ENCODE measurements at regions not wholly inside any gene's neighbourhood (a gene's known extent, or its start where the extent isn't known, plus 50 kb on each side); places are given as distances from the start of the nearest gene placed in this dataset.

- no peak for TF ChIP-seq YY1 (IDR thresholded peaks at IDR 0.05; ENCODE audit: low read depth)
- no peak for TF ChIP-seq FOXM1 (IDR thresholded peaks at IDR 0.05; ENCODE audit: borderline replicate concordance, low read depth)
- TF ChIP-seq MAX (IDR thresholded peaks at IDR 0.05) = no peak
- no peak for TF ChIP-seq CREB1 (IDR thresholded peaks at IDR 0.05; ENCODE audit: low read depth)
- TF ChIP-seq CEBPB (IDR thresholded peaks at IDR 0.05) = no peak
- TF ChIP-seq TAF1 (IDR thresholded peaks at IDR 0.05; ENCODE audit: low read depth) = no peak
- no peak for TF ChIP-seq RAD21 (IDR thresholded peaks at IDR 0.05; ENCODE audit: low read depth)
- TF ChIP-seq REST (IDR thresholded peaks at IDR 0.05; ENCODE audit: low read depth) = no peak
- TF ChIP-seq EP300 (IDR thresholded peaks at IDR 0.05; ENCODE audit: borderline replicate concordance) = no peak
- no peak for TF ChIP-seq EGR1 (IDR thresholded peaks at IDR 0.05)
- TF ChIP-seq TCF12 (IDR thresholded peaks at IDR 0.05; ENCODE audit: low read depth) = no peak
- TF ChIP-seq TEAD4 (IDR thresholded peaks at IDR 0.05) = no peak
These were observed 336.7 kb downstream of the CBLN4 start for GRCh38 chr20:55668631-55669030.
